Keratinocyte (primary cell): ENCODE measurements at regions not wholly inside any gene's neighbourhood (a gene's known extent, or its start where the extent isn't known, plus 50 kb on each side); places are given as distances from the start of the nearest gene placed in this dataset.
"Not testable (repeated sequence)": the region's sequence is repeated elsewhere in the genome, so short reads cannot be mapped to it uniquely, and the experiment has no call there.

Source experiments
- DNase-seq: peaks from one replicate; pipeline ENCODE4 v3.0.0-alpha.2; 2011; ENCODE audit warnings: low read depth, missing footprints, low spot score
- FAIRE-seq: peaks from 2 replicates; lab custom pipeline; 2011; peaks lifted over from hg19 to GRCh38; lab: Jason Lieb, UNC
- H2AFZ ChIP-seq: 2 replicates; pipeline ENCODE4 v1.6.0; 2012; ENCODE audit warnings: low read length, control low read depth, inconsistent platforms; ENCODE audit not compliant: control insufficient read depth
- H3K27ac ChIP-seq: 2 replicates; pipeline ENCODE4 v1.5.1; 2011; ENCODE audit warnings: low read length; ENCODE audit not compliant: control insufficient read depth, insufficient read depth
- H3K27me3 ChIP-seq: 3 replicates; pipeline ENCODE4 v1.6.0; 2011; ENCODE audit warnings: low read length; ENCODE audit not compliant: control insufficient read depth, insufficient read depth; ENCODE audit errors: extremely low read depth
- H3K36me3 ChIP-seq, 2 experiments: 2 replicates in 1 of 2; 3 replicates in 1 of 2; pipeline ENCODE4 v1.5.1; 2011; ENCODE audit warnings: low read length in 2 of 2, mild to moderate bottlenecking in 1 of 2; ENCODE audit not compliant: control insufficient read depth in 2 of 2, insufficient read depth in 2 of 2; ENCODE audit errors: extremely low read depth in 1 of 2
- H3K4me1 ChIP-seq: 3 replicates; pipeline ENCODE4 v1.5.1; 2011; ENCODE audit warnings: low read length; ENCODE audit not compliant: control insufficient read depth, insufficient read depth; ENCODE audit errors: extremely low read depth
- H3K4me2 ChIP-seq: 3 replicates; pipeline ENCODE4 v1.6.0; 2011; ENCODE audit warnings: low read depth, low read length; ENCODE audit not compliant: control insufficient read depth, insufficient read depth; ENCODE audit errors: extremely low read depth
- H3K4me3 ChIP-seq, 3 experiments: fragments of 200-600 bp in 1 of 3; sonication (generic) in 1 of 3; 2 replicates in 2 of 3; 3 replicates in 1 of 3; pipeline ENCODE4 v1.5.1; 2011 to 2016; ENCODE audit warnings: low read length in 3 of 3, mild to moderate bottlenecking in 3 of 3, control low read depth in 2 of 3, inconsistent platforms in 1 of 3, low read depth in 1 of 3, mixed read lengths in 1 of 3, mixed run types in 1 of 3, moderate library complexity in 1 of 3; ENCODE audit not compliant: control insufficient read depth in 2 of 3, insufficient read depth in 2 of 3; ENCODE audit errors: extremely low read depth in 1 of 3
- H3K79me2 ChIP-seq: 2 replicates; pipeline ENCODE4 v1.6.0; 2012; ENCODE audit warnings: low read length; ENCODE audit not compliant: control insufficient read depth, insufficient read depth
- H3K9ac ChIP-seq: 3 replicates; pipeline ENCODE4 v1.6.0; 2011; ENCODE audit warnings: low read length; ENCODE audit not compliant: control insufficient read depth, insufficient read depth; ENCODE audit errors: extremely low read depth
- H3K9me1 ChIP-seq: 3 replicates; pipeline ENCODE4 v1.6.0; 2011; ENCODE audit warnings: low read length; ENCODE audit not compliant: control insufficient read depth, insufficient read depth; ENCODE audit errors: extremely low read depth
- H3K9me3 ChIP-seq: 2 replicates; pipeline ENCODE4 v1.5.1; 2012; ENCODE audit warnings: low read depth, low read length; ENCODE audit not compliant: control insufficient read depth
- H4K20me1 ChIP-seq: 3 replicates; pipeline ENCODE4 v1.6.0; 2011; ENCODE audit warnings: low read length; ENCODE audit not compliant: control insufficient read depth, insufficient read depth; ENCODE audit errors: extremely low read depth
- EZH2 ChIP-seq: IDR thresholded peaks from one replicate; pipeline ENCODE4 v1.6.1; 2012; ENCODE audit warnings: inconsistent platforms, mild to moderate bottlenecking, low read length, moderate library complexity
- dilution Hi-C: fragments of 300-500 bp; cut with MboI; formaldehyde crosslinking; loops from one replicate; pipeline ENCODE4 v1.7.0; 2020; ENCODE audit warnings: low sequenced_read_pairs; ENCODE audit not compliant: extremely low pct_ligation_motif_present
- TF ChIP-seq, protein P1 (sequence below), 3 experiments: IDR thresholded peaks in 1 of 3; conservative IDR thresholded peaks in 1 of 3; optimal IDR thresholded peaks in 1 of 3; 2 replicates in 2 of 3; 3 replicates in 1 of 3; pipeline versions ENCODE3 to v1.5.1; 2011; ENCODE audit warnings: low read length in 3 of 3, mild to moderate bottlenecking in 3 of 3, moderate library complexity in 2 of 3, control low read depth in 1 of 3, inconsistent platforms in 1 of 3; ENCODE audit not compliant: insufficient read depth in 2 of 3; ENCODE audit errors: extremely low read depth in 1 of 3

DNA sequence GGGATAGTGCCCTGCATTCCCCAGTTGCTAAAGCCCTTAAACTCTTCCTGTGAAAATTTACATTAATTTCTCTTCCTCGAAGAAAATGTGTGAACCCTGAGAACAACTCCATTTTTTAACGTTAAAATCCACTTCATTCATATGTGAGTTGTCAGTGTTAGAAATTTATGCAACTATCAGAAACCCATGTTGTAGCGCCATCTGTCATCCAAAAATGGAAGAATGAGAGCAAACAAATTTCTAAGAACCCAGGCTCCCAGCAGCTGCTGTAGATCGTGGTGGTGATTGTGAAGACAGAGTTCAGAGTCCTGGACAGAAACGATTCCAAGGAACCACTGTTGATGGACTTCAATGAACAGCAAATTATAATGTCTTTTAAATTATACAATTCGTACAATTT is 179.7 kb upstream of the NDN start:
- no peak overlapping the region for H3K27ac ChIP-seq
- H3K9ac ChIP-seq = no peak overlapping the region
- H3K9me1 ChIP-seq = no peaks in the 10 kb centered on the region
- no peaks in the 10 kb centered on the region for H4K20me1 ChIP-seq
- TF ChIP-seq, protein P1, sequence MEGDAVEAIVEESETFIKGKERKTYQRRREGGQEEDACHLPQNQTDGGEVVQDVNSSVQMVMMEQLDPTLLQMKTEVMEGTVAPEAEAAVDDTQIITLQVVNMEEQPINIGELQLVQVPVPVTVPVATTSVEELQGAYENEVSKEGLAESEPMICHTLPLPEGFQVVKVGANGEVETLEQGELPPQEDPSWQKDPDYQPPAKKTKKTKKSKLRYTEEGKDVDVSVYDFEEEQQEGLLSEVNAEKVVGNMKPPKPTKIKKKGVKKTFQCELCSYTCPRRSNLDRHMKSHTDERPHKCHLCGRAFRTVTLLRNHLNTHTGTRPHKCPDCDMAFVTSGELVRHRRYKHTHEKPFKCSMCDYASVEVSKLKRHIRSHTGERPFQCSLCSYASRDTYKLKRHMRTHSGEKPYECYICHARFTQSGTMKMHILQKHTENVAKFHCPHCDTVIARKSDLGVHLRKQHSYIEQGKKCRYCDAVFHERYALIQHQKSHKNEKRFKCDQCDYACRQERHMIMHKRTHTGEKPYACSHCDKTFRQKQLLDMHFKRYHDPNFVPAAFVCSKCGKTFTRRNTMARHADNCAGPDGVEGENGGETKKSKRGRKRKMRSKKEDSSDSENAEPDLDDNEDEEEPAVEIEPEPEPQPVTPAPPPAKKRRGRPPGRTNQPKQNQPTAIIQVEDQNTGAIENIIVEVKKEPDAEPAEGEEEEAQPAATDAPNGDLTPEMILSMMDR (optimal IDR thresholded peaks at IDR 0.05 in 1 of 3, IDR thresholded peaks at IDR 0.05 in 1 of 3, conservative IDR thresholded peaks at IDR 0.05 in 1 of 3; ENCODE audit: extremely low read depth in 1 of 3, insufficient read depth in 2 of 3, low read length in 3 of 3) = no peak
- TF ChIP-seq EZH2 = no peak
- no peaks in the 10 kb centered on the region for H3K4me1 ChIP-seq
- no peak for FAIRE-seq
- H3K4me2 ChIP-seq = no peak overlapping the region
- H3K4me3 ChIP-seq = no peak overlapping the region
- H3K9me3 ChIP-seq = no peaks in the 10 kb centered on the region
- H2AFZ ChIP-seq = no peak overlapping the region
- dilution Hi-C loops = no loop called here
- DNase-seq = no peak
- H3K36me3 ChIP-seq = no peaks in the 10 kb centered on the region
- H3K27me3 ChIP-seq = no peaks in the 10 kb centered on the region
- no peaks in the 10 kb centered on the region for H3K79me2 ChIP-seq

DNA sequence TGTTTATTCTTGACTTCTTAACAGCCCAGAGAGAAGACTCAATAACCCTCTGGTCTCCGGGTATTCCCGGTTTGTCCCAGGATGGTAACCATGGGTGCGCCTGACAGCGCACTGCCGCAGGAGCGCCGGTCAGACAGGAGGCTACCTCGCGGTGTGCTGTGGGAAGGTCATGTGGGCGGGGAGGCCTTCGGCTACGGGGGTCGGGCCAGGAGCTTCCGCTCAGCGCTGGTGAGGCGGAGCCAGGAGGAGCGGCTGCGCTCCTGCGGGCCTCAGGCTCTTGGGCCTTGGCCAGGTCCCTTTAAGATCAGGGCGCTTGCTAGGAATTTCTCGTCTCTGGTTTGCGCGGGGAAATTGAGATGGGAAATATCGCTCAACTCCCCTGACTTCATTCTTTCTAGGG is 182.3 kb upstream of the NDN start:
- TF ChIP-seq EZH2 = no peak
- TF ChIP-seq, protein P1 (optimal IDR thresholded peaks at IDR 0.05 in 1 of 3, IDR thresholded peaks at IDR 0.05 in 1 of 3, conservative IDR thresholded peaks at IDR 0.05 in 1 of 3; ENCODE audit: extremely low read depth in 1 of 3, insufficient read depth in 2 of 3, low read length in 3 of 3) = no peak
- DNase-seq (no peak), FAIRE-seq (no peak)
- Histone ChIP-seq H3K27me3 (no peaks in the 10 kb centered on the region), H2AFZ (no peak overlapping the region), H3K9me1 (no peaks in the 10 kb centered on the region), H3K27ac (no peak overlapping the region), H3K4me1 (no peaks in the 10 kb centered on the region), H3K4me2 (no peak overlapping the region), H3K9me3 (no peaks in the 10 kb centered on the region), H3K4me3 (no peak overlapping the region), H3K36me3 (no peaks in the 10 kb centered on the region), H3K79me2 (no peaks in the 10 kb centered on the region), H4K20me1 (no peaks in the 10 kb centered on the region), H3K9ac (no peak overlapping the region)
- dilution Hi-C loops = no loop called here

DNA sequence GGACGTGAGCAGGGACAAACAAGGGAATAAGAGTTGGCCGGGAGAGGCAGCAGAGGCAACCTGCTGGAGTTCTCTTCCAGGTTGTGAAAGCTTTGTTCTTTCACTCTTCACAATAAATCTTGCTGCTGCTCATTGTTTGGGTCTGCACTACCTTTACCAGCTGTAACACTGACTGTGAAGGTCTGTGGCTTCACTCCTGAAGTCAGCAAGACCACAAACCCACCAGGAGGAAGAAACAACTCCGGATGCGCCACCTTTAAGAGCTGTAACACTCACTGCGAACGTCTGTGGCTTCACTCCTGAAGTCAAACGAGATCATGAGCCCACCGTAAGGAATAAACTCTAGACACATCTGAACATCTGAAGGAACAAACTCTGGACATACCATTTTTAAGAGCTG is 186.5 kb upstream of the NDN start:
- H3K79me2 ChIP-seq, dilution Hi-C loops: not testable (repeated sequence)

More for the DNA sequence above, 186.5 kb upstream of the NDN start:
- FAIRE-seq, H3K9me1 ChIP-seq, H3K27ac ChIP-seq, H2AFZ ChIP-seq, H3K9me3 ChIP-seq, H3K27me3 ChIP-seq, H4K20me1 ChIP-seq, H3K9ac ChIP-seq, H3K4me3 ChIP-seq, DNase-seq, H3K36me3 ChIP-seq, H3K4me2 ChIP-seq, H3K4me1 ChIP-seq: not testable (repeated sequence)
